SH-SY5Y (cell line): ENCODE measurements at regions not wholly inside any gene's neighbourhood (a gene's known extent, or its start where the extent isn't known, plus 50 kb on each side); places are given as distances from the start of the nearest gene placed in this dataset.

ENCODE experiments used
- GATA2 ChIP-seq: IDR thresholded peaks from 2 replicates; pipeline ENCODE4 v1.6.1; 2011; ENCODE audit warnings: mild to moderate bottlenecking, low read depth, low read length
- GATA3 ChIP-seq: IDR thresholded peaks from 2 replicates; pipeline ENCODE4 v1.6.1; 2011; ENCODE audit warnings: low read depth, mild to moderate bottlenecking, low read length, moderate library complexity

DNA sequence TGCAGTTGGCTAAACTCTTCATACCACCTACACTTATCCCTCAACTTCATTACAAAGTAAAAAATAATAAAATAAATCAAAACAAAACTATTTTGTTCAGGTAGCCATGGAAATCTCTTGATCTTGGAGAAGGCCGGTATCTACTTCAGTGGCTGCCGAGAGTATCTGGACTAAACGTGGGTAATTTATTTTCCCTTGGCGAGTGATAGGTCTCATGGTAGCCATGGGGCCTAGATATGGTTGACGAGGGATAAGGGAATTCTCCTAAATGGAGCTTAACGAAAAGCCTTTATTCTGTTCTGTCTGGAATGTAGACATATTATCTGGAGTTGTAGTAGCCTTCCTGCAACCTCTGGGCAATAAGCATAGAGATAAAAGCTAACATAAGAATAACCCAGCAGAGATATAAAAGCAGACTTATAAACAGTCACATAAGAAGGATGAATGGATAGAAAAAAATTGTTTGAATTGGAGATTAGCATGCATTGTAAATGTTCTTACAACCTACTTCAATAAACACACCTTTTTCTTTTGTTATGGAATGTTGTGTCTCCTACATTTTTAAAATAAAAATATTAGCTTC lies 281.3 kb upstream of the ARRDC4 start:
- TF ChIP-seq GATA3 (no peak), GATA2 (no peak)

DNA sequence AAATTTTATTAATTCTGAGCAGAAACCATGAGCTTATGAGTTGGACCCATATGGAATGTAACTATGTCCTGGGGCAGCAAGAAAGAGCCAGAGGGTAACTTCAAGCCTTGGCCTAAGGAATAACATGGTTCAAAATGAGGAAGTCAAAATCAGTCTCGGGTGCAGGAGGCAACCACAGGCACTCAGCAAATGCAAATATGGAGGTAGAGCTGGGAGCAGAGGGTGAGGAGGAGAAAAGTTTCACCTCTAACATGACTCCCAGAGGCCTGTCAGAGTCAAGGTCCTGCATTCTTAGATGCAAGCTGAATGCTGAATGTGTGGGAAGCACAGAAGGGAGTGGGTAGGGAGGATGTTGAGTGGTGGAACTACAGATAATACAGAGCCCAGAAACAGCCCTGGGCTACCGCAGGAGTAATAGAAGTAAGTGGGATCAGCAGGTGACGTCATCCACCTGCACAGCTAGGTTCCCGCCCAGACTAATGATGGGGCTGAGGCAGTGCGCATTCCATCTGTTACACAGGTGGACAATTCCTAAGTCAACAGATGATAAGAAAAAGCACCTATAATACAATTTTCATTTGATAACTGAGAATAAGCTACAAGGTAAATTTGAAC lies 279.8 kb upstream of the ARRDC4 start:
- TF ChIP-seq GATA2 (no peak), GATA3 (no peak)

DNA sequence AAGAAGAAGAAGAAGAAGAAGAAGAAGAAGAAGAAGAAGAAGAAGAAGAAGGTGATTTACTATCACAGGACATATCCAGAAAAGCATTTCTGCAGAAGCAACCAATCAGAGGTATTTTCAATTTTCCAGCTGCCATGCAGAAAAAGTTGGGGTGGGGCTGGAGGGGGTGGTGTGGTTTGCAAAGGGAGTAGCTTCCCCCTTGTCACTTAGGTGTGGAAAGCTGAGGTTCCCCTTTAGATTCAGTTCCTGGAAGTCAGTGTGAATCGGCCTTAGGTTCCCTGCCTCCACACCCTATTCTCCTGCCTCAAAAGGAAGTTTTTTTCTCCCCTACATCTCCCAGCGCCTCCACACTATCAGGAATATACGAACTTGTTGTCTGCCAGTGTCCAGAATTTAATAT lies 276.7 kb upstream of the ARRDC4 start:
- TF ChIP-seq GATA3 = no peak
- TF ChIP-seq GATA2 = no peak

DNA sequence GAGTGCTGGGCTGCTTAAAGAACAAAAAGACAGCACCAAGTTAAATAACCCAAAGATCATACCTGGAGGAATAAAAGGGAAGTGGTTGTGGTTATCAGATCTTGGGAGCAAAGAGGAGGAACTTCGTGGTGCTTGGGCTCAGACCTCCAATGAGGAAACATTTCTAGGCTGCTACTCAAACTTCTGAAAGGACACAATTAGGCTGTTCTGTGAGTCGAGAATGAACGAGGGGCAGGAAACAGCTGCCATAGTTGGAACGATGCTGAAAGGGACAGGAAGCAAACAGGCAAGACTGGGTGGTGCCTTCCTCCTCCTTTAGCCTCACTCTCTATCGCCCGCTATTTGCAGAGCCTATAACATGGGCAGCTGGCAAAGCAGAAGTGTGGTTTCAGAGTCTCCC lies 276.3 kb upstream of the ARRDC4 start:
- TF ChIP-seq GATA2 (no peak), GATA3 (no peak)

DNA sequence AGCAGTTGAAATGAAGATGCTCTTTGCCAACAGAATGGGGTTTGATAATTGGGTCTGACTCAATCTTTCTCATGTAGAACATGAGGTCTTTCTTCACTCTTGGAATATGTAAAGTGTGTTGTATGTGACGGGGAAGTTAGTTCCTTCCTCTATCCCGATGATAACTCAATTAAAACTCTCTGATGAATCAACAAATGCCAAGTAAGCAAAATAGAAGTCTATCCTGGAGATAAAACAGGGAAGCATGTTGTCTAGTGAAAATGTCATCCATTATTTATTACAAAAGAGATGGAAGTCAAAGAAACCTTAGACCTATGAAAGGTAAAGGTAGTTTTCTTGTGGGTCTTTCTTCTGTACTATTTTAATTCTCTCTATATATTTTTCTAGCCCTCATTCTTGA lies 274.2 kb upstream of the ARRDC4 start:
- TF ChIP-seq GATA2 (no peak), GATA3 (no peak)

DNA sequence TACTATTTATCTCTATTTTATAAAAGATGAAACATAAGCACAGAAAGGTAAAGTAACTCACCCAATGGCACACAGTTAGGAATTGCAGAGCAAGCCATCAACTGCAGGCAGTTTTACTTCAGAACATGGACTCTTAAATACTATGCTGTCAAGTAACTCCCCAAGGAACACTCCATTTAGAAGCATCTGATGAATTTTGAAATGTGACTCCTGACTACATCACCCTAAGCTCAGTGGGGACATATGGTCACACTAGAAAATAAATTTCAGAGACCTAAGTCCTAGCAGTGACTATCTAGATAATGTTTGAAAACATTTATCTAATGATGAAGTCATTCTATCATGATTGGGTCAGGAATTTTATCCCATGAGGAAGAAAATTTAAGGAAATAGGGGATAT lies 272.8 kb upstream of the ARRDC4 start:
- TF ChIP-seq GATA2 (no peak), GATA3 (no peak)

DNA sequence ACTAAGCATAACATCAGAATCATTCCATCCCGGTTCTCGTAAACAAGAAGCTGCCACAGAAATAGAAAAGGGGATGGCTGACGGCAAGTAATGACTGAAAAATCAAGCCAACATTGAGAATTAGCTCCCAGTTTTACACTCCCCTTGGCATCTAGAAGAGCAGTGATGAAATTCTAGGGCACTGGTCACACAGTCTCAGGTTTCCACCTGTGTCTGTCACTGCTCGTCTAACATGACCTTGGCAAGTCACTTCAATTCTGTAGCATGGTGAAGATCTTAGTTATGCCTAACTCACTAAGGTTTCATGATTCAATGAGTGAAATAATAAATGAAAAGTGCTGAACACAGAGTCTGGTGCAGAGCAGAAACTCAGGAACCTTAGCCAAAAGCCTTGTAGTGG lies 272.3 kb upstream of the ARRDC4 start:
- TF ChIP-seq GATA2 = no peak
- no peak for TF ChIP-seq GATA3

DNA sequence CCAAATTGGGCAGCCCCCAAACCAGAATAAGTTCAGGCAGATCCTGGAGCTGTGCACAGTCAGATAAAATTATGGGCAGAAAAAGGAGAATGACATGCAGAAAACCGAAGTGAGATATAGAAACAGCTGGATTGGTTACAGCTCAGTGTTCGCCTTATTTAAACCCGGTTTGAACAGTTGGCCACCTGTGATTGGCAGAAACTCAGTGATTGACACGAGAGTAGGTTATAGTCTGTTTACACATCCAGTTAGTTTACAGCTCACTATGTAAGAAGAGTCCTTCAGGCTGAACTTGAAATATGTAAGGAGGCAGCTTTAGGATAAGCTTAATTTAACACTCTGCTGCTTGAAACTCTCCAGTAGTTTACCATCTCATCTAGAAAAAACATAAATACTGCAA lies 271.6 kb upstream of the ARRDC4 start:
- no peak for TF ChIP-seq GATA3
- TF ChIP-seq GATA2 = no peak

DNA sequence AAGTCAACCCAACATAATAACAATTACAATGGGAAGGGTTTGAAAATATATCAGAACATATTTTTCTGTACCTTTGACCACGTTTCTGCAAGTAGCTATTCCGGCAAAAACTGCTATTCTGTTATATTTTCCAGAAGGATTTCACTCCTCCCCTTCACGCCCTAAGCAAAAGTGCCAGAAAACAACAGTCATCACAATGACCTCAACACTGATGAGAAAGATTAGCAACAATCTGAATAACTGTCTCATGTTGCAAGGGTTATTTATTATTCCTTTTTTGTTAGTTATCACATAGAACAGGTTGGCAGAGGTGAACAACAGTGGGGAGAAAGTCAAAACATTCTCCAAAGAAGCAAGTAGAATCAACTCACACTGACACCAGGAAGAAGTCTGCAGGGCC lies 269.4 kb upstream of the ARRDC4 start:
- no peak for TF ChIP-seq GATA3
- TF ChIP-seq GATA2 = no peak

DNA sequence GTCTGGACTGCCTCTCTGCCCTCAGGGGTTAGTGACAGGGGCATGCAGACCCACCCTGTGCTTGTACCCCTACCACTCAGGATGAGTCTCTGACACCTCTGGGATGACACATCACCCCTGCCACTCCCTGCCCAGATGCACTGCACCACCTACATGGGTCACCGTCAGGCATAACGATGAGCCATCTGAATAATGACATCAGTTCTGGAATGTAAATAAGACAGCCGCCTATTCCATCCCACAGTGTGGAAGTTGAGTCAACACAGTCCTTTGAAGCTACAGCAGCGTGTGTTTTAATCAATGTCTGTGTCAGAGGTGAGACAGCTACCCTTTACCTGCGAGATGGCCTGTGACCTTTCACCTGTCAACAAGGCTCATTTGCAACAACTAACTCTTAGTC lies 268.7 kb upstream of the ARRDC4 start:
- TF ChIP-seq GATA2 (no peak), GATA3 (no peak)

DNA sequence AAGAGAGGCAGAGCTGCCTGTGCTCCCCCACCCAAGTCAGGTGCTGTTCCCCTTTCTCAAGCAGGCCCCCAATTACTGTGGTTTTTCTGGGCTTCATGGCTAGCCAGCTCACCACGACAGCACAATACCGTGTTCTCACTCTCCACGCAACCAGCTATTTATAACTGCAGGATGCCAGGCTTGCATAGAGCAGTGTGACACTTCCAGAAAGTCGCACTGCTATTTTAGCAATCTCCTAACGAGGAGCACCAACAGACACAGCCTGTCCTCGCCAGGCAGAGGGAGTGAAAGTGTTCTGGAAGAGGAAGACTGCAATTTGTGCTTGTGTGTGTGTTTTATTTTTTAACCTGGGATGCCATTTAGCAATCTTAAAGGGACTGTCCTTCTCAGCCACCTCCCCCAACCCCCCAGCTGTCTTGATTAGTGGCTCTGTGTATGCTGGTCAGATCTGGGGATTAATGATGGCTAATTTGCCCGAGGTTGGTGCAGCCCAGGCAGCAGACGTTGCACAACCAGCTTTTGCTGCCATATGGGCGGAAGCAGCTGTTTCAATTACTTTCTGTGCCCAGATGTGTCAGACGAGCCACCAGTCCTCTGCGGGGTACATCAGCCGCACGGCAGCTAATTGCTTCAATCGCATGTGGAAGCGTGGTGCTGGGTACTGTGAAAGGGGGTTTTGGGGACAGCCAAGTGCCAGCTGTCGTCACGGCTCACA lies 268.0 kb upstream of the ARRDC4 start:
- no peak for TF ChIP-seq GATA2
- no peak for TF ChIP-seq GATA3

DNA sequence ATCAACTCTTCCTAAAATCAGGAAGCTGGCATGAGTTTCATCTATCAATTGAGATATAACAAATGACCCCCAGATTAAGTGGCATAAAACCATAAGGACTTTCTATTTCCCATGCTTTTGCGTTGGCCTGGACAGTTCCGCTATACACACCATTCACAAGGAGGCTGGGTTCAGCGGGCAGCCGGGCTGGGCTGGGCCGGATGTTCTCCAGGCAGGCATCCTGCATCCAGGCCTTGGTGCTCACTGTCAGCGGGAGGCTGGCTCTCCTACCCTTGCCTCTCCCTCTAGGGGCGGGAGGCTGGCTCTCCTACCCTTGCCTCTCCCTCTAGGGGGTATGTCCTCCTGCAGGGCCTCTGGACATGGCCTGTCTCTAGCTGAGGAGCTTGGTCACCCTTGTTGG lies 266.0 kb upstream of the ARRDC4 start:
- TF ChIP-seq GATA2 = no peak
- TF ChIP-seq GATA3 = no peak

DNA sequence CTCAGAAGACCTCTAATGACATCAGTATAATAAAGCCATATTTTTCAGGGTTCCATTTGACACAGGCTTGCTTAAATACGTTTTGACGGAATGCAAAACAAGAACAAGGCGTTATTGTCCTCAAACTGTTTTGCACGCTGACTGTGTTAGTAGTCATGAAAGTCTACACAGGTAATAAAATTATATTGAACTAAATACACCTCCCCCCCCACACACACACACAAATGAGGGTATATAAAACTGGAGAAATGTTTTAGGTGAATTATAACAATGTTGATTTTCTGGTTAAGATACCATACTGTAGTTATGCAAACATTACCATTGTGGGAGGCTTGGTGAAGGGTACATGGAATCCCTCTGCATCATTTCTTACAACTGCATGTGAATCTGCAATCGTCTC lies 257.1 kb upstream of the ARRDC4 start:
- TF ChIP-seq GATA3 (no peak), GATA2 (no peak)

DNA sequence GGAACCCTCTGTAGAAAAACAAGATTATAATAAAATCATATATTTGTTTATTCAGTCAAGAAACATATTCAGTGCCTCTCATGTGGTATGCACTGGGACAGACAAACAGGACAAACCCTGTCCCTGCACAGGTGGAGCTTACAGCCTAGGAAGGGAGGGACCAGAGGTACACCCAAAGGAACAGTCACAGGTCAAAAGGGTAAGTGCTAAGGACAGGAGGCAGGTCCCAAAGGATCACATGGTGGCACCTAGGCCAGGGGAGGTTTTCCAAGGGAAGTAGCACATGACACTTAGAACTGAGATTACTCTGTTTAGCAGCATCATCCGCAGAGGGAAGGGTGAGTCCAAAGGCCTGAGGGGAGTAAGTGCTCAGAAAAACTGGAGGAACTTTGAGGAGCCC lies 254.4 kb upstream of the ARRDC4 start:
- TF ChIP-seq GATA2 (no peak), GATA3 (no peak)

DNA sequence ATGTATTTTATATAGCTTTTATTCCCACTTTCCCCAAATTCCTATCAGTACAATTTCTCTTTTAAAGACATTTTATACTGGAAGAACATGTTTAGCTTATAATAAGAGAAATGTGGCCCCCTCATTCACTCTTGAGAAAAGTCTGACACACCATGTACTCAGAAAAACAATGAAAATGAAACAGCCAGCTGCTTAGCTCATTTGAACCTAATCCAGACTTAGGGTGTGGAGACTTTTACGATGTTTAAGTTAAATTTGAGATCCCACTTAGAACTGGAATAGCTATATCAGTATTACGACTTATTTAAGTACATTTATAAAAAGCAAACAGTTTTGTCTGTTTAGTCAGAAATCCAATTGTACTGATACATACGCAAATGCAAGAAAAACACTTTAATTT lies 252.3 kb upstream of the ARRDC4 start:
- TF ChIP-seq GATA2 = no peak
- no peak for TF ChIP-seq GATA3

DNA sequence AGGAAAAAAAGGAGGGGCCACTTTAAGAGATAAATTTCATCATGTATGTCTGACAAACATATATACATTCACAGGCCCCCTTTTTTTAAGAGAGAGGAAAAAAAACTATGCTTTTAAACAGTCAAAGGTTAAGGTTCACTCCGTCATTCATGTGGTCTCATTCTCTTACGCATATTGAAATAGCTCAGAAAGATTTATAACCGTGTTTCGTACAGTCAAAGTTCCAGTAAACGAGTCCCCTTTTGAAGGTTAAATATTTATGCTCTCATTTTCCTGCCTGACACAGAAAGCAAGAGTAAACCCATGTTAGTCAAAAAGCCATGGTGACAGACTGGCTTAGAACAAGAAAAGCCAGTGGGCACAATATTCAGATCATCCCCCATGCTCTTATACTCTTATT lies 248.0 kb upstream of the ARRDC4 start:
- TF ChIP-seq GATA2 (no peak), GATA3 (no peak)
